ENCODE measurements at regions not wholly inside any gene's neighbourhood (a gene's known extent, or its start where the extent isn't known, plus 50 kb on each side); places are given as distances from the start of the nearest gene placed in this dataset.
"Not testable (repeated sequence)": the region's sequence is repeated elsewhere in the genome, so short reads cannot be mapped to it uniquely, and the experiment has no call there.

DNA sequence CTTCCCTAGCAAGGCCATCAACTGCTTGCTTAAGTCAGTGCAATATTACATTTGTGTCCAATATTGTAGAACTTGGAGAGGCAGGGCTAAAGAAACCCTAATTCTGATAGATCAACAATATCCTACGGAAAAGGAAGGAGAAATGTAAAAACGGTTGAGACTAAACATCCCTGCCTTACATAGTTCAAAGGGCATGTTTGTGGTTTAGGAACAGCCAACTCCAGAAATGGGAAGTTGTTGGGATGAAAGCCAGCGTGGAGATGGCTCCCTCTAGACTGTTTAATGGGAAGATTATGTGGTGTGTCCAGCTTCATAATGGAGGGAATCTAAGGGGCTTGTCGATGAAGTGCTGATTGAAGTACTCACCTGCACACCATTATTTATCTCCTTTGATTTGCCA, 145.3 kb upstream of the TENT5A start:
- no peak for DNase-seq

DNA sequence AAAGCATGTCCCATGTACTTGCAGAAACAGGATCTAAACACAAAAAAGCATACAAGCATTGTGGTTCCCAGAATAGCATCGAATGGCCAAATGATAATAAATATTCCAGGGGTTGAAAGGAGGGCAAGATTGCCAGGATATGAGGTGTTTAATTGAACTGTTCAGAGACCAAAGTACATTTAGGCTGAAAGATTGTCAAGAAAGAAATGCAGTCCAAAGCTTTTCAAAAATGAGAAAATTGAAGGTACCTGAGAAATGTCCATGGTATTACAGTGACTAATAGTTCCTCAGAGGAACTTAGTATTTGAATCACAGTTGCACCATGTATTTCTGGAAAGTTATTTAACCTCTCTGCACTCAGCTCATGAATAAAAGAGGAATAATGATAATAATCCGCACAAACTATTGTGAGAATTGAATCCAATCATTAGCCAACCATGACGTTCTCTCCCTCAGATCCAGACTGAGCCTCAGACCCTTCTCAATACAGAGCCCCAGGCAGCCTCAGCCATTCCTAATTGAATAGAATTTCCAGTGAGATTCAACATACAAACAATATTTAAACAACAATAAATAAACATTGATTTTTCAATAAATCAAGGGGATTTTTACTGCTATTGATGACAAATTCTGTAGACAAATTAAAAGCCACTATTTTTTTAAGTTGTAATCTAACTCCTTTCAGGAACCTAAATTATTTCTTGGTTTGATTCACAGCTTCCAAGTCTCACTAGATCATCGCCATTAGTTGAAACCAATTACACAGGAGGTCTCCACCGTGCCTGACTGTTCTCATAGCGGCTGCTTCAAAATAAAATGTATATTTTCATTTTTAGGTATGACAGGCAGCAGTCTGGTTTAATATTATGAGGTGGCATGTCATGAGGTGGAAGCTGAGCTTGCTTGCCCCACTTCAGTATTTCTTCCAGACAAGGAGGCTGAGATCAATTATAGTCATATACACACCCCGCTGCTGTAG, 144.3 kb upstream of the TENT5A start:
- no peak for DNase-seq

DNA sequence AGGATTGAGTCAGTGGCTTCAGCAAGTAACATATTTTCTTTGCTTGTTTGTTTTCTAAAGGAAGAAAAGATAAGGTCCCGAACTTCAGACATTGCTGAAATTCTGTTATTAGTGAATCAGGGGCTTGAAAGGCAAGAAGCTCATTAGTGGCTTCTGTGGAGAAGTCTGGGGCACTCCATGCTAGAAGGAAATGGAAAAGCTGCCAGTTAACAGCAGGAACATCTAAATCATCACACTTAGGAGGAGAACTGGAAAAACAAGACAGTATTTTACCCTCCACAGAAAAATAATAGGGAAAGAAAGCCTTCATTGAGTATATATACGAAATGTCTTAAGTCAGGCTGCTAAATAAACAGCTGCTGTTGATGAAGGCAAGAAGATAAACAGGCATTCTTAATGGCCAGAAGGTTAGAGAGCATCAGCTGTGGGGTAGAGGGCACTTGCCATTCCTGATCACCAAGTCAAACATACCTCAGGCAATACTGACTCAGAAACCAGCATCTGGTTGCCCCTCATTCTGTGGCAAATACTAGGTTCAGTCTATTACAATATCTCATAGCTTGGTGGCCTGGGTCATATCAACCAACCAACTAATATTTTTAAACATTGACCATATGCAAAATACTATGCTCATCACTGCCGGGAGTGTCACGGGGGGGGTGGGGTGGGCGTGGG, 143.2 kb upstream of the TENT5A start:
- DNase-seq = no peak

DNA sequence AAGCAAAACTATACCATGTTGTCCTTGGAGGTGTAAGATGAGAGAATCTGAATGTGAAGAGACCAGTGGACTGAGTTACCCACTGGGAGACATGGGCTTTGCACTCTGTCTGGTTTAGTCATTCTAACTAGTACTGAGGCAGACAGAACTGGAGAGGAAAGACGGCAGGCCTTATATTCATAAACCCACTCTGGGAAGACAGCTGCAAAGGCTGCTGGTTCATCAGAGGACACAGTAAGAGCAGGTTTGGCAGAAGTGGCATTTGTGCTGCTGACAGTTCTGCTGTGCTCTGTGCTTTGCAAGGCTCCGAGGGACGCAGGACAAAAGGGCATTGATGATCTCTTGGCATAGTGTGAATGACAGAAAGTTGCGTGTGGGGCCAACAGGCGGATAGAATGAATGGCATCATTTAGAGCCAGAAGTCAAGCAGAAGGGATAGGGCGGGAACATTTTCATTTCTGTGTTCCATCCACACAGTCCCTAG, 142.3 kb upstream of the TENT5A start:
- peak; percentile 22 for DNase-seq

DNA sequence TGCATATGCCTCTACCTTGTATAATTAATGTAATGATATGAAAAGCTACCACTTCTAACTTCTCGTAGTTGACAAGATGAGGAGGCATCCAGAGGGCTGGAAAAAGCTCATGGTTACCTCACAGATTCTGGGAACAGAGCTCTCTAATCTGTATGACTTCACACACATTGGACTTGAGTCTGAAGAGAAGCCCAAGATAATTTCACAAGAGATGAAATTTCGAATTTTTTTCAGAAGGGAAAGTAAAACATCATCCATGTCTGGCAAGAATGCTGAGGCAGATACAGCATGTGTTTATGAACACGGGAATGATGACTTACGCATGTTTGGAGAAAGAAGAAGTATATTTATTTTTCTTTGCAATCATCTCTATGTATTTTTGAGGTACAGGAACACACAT, 141.8 kb upstream of the TENT5A start:
- no peak for DNase-seq

DNA sequence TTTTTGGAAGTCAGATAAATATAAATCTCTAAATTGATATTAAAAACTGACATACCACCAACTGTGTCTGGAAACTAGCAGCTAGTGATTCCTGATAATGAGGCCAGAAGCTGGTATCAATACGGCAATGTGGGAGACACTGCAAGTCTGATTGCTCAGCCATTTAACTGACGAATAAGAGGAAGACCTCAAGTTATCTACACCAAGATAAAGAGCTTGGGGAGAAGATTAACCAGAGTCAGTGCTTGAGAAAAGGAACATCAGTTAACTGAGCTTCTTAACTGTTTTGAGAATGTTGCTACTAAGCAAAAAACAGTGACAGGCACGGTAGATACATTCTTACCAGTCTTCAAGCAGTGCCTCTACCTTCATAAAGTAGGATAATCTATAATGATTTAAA, 140.4 kb upstream of the TENT5A start:
- no peak for DNase-seq

DNA sequence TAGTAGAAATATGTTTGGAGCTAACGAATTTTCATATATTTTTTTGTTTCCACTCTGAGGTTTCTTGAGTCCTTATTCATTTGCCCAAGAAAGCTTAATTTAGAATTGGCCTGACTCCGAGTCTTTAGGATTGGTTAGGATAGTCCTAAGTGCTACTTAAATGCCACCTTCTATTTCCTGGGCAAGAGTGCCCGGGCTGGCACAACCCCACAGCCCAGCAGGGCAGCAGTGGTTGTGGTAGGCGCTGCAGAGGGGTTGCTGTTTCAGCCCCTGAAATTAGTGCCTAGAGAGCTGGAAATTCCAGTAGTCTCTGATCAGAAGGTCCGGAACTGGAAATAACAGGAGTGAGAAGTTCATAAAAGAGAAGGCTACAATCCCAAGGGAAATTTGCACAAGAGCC, 139.4 kb upstream of the TENT5A start:
- no peak for DNase-seq

DNA sequence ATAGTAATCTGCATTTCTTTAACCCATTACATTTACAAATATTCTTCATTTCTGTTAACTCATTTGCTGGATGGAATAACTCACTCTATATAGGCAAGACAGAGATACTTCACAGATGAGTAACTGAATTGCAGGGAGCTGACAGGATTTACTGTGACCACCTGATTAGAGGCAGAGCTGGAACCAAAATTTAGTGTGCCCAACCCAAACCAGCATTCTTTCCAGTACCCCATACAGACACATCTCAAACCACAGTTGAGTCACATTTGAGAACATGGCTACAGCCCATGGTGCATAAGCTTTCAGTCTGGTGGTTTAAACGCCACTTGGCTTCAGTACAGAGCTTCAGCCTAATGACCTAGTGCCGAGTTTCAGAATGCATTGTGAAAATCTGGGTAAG, 138.4 kb upstream of the TENT5A start:
- no peak for DNase-seq

DNA sequence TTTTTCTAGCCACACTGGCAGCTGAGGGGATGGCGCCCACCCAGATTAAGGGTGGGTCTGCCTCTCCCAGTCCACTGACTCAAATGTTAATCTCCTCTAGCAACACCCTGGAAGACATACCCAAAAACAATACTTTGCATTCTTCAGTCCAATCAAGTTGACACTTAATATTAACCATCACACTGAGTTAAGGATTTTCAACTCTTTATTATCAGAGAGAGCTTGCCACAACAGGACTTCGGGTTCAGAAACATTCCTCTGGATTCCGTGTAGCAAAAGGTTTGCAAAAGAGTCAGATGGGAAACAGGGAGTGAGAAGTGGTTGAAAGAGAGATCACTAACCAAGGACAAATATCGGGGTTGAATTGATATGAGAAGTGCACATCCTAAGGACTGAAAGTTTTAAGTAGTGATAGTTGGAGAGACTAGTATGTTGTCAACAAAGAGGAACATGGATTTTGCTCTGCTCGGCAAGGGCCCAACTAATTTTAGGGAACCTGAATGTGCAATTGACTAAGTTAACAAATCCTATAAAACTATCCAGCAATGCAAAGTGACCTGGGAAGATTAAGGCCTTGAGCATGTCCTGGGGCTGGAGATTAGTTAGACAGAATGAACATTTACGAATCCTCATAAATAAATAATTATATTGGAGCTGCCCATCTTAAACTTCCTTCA, 137.0 kb upstream of the TENT5A start:
- no peak for DNase-seq

DNA sequence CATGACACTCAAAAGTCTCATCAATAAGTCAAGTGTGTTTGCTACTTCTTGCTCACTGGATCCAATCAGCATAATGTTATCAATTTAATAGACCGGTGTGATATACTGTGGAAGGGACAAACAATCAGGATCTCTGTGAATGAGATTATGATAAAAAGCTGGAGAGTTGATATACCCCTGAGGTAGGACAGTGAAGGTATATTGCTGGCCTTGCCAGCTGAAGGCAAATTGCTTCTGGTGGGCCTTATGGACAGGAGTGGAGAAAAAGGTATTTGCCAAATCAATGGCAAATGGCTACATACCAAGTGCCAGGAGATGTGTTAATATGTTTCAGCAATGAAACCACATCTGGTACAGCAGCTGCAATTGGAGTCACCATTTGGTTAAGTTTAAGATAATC, 134.4 kb upstream of the TENT5A start:
- not testable (repeated sequence) for DNase-seq

DNA sequence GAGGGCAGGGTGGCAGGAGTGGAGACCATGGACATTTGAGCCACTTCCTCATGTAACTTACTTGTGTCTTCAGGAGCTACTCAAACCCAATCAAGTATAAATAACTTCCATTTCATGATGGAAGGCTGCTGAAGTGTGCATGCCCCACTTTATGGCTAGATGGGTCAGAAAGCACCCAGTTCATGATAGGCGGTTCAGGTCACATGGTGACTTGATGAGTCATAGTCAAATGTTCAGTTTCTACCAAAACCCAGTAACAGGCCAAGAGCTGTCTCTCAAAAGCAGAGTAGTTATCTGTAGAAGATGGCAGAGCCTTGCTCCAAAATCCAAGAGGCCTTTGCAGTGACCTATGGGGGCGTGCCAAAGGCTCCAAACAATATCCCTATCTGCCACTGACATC, 133.7 kb upstream of the TENT5A start:
- DNase-seq = no peak

DNA sequence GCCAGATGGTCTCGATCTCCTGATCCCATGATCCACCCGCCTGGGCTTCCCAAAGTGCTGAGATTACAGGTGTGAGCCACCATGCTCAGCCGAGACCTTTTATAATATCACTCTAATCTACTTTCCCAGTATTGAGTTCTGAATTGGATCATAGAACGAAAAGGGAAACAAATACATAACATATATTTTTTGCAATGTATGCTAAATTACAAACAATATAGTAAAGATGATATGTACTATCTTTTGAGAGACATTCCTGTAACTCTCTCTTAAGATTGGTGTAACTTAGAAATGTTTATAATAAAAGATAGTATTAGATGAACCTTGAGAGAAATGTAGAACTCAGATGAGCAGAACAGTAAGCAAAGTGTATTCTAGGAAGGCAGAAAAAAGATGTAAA, 129.2 kb upstream of the TENT5A start:
- no peak for DNase-seq

DNA sequence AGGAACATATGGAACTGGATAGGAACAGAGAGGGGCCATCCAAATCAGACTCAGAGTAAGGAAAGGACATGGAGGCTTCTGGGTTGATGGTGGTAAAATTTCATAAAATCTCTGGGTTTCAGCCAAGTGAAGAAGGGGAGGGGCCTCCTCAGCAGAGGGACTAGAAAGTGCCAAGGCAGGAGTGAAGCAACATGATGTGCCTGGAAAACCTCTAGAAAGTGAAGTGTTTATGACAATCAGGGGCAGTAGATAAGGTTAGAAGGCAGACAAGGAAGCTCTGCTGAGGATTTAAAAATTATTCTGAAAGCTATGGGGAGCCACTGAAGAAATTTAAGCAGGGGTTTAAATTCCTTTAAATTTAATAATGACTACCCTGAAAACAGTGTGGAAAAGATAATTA, 126.0 kb upstream of the TENT5A start:
- no peak for DNase-seq

DNA sequence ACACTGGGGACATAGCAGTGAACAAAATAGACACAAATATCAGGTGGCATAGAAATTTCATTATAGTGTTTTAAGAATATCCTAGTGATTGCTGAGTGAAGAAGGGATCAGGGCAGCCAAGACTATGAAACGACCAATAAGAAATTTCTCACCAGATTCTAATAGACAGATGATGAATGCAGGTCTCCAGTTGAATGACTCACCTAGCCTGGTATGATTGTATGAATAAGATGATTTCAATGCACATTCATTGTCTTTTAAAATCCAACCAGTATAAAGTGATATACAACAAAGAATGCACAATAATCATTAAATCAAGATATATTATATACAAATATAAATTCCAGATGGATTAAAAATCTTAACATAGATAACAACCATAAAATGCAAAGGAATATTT, 124.5 kb upstream of the TENT5A start:
- no peak for DNase-seq

DNA sequence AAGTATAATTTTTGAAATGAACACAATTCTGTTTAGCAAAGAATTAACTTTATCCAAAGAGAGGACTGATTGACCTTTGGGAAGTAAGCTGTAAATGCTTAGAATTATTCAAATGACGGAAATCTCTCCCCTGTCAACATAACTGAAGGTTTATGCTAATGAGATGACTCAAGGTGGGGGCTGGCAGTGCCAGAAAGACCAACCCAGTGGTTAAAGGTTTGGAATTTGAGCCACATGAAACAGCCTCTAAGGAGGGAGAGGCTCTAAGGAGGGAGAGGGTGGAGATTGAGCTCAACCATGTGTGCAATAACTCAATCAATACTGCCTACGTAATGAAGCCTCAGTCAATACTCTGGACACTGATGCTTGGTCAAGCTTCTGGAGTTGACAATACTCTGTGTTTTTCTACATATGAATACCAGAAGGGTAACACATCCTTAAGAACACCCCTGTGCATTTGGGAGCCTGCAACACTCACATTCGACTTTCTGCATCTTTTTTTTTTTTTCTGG, 123.4 kb upstream of the TENT5A start:
- no peak for DNase-seq

DNA sequence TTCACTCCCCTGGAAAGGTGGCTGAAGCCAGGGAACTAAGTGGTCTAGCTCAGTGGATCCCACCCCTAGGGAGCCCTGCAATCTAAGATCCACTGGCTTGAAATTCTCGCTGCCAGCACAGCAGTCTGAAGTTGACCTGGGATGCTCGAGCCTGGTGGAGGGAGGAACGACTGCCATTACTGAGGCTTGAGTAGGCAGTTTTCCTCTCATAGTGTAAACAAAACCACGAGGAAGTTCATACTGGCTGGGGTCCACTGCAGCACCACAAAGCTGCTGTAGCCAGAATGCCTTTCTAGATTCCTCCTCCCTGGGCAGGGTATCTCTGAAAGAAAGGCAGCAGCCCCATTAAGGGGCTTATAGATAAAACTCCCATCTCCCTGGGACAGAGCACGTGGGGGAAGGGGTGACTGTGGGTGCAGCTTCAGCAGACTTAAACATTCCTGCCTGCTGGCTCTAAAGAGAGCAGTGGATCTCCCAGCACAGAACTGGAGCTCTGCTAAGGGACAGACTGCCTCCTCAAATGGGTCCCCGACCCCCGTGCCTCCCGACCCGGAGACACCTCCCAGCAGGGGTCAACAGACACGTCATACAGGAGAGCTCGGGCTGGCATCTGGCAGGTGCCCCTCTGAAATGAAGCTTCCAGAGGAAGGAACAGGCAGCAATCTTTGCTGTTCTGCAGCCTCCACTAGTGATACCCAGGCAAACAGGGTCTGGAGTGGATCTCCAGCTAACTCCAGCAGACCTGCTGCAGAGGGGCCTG, 117.4 kb upstream of the TENT5A start:
- DNase-seq = not testable (repeated sequence)

DNA sequence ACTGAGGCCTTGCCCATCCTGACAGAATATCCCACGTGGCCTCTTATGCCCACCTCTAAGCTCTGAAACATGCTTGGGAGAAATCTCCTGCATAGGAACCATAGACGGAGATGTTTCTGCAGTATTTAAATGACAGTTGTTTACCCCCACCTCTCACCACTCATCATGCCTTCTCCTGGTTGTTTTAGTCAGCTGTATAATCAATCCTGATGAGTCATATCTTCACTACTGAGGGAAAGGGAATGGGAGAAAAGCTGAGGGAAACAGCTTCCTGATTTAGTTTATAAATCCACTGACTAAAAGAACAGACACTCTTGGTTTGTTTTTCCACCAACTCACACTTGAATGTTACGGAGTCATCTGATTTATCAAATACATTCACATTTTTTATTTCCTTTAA, 113.2 kb upstream of the TENT5A start:
- peak; percentile 64 for DNase-seq

DNA sequence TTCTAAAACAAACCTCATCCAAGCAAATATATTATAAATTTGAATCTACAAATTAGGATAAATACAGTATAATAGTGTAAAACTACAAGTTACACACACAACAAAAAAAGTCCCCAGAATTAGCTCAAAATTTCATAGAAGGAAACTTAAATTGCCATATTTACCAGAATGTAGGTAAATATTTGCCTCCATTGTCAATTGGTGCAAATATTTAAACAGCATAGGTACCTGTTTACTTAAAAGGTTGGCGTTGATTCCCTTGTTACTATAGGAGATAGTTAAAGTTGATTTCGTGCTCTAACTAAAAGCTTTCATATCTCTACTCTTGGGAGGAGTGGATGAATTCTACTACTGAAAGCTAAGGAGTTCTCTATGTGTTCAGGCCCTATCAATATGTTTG, 111.6 kb upstream of the TENT5A start:
- DNase-seq = peak; percentile 43

DNA sequence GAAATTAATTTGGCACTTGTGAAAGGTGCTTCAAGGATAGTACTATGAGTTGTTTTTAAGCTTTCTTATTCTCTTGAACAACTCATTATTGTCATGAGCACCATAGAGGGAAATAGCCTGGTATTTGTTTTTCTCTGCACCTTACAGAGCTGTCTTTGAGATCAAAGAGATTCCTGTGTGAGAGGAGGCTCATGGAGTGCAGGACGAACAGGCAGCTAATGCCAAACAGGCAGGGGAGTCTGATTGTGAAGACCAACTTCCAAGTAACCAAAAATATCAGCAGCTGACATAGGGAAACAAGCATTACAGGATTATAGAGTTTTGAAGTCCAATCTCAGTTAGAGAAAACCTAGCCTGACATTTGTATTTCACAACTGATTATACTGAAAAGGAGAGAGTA, 110.6 kb upstream of the TENT5A start:
- peak; percentile 27 for DNase-seq

DNA sequence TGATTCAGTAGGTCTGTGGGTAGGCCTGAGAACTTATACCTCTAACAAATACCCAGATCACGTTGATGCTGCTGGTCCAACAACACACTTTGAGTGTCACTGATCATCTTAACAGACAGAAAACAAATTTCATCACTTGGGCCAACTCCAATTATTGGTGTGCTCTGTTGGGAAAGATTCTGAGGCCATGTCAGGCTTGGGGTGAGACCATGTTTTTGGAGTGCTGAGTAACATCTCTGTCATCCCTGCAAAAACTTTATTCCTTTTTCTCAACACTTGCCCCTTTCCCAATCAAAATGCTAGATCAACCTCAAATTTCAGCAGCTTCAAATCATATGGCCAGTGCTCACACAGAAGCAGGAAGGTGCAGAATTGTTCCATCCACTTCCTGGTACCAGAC, 108.8 kb upstream of the TENT5A start:
- DNase-seq = no peak

DNA sequence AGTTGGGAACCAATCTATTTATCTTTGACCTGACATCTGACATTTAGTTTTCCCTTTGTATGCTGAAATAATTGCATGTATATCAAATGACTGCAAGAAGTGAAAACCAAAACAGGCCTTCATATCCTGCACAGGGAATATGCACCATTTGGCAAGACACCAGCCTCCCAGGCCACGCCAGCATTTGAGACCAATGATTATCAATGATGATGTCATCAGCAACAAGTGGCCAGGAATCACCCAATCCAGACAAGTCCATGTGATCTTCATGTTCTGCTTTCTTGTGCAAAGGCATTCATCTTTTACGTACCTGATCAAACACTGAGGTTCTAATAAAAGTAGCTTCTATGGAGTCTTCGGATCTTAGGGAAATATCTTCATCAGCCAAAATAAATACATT, 107.4 kb upstream of the TENT5A start:
- DNase-seq = peak; percentile 37

DNA sequence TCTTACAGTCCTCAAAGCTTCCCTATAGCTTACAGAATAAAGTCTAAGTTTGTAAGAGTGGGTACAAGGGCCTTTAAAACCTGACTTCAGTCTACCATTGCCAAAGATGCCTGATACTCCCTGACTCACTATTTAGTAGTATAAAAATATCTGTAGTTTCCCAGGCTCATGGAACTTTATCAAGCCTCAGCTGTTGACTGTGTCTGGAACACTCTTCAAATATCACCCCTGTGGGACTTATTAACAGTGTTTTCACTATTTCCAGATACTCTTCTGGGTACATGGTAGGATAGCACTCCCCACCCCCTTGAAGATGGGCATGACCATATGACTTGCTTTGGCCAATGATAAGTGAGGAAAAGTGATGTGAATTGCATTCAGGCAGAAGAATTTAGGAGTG, 105.3 kb upstream of the TENT5A start:
- DNase-seq = no peak

DNA sequence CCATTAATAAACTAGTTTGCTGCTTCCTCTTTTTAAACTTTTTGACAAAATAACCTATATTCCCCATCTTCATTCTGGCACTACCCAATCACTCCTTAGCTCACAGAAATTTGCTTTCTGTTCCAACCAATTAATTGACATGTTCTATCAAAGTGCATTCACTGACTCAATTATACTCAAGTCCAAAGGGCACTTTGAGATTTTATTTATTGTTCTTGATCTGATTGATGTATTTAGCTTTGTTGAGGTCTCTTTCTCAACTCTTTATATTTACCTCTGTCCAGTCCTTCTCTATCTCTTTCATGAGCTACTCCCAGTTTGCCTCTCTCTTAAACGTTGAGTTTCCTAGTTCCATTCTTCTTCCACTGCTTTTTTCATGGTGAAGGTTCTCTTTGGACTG, 104.4 kb upstream of the TENT5A start:
- no peak for DNase-seq

All from DMS153 (cell line).